GM23338 (cell line): ENCODE measurements at regions not wholly inside any gene's neighbourhood (a gene's known extent, or its start where the extent isn't known, plus 50 kb on each side); places are given as distances from the start of the nearest gene placed in this dataset.

ENCODE experiments used
- ATAC-seq: fragments of 200-7000 bp; cut with Tn5 transposase; 3 replicates; pipeline ENCODE4 v1.9.1; 2020
- DNase-seq: peaks from one replicate; pipeline ENCODE4 v3.0.0-alpha.2; 2015; ENCODE audit warnings: low spot score
- H2AFZ ChIP-seq: fragments of 200-600 bp; sonication (generic); 2 replicates; pipeline ENCODE4 v1.8.0; 2016; ENCODE audit warnings: antibody characterized with exemption, mild to moderate bottlenecking, moderate library complexity
- H3F3A ChIP-seq: fragments of 200-600 bp; sonication (generic); replicated peaks from 2 replicates; pipeline ENCODE4 v1.8.0; 2017; ENCODE audit warnings: antibody characterized with exemption, mixed run types, low read depth
- H3K27ac ChIP-seq: fragments of 200-600 bp; sonication (generic); 2 replicates; pipeline ENCODE4 v1.6.1; 2016; ENCODE audit warnings: low read depth
- H3K27me3 ChIP-seq: fragments of 200-600 bp; sonication (generic); 2 replicates; pipeline ENCODE4 v1.8.0; 2016; ENCODE audit warnings: mild to moderate bottlenecking, mixed run types, moderate library complexity; ENCODE audit not compliant: insufficient read depth
- H3K36me3 ChIP-seq: fragments of 200-600 bp; sonication (generic); 2 replicates; pipeline ENCODE4 v1.8.0; 2016; ENCODE audit warnings: mild to moderate bottlenecking; ENCODE audit not compliant: insufficient read depth
- H3K4me1 ChIP-seq: fragments of 200-600 bp; sonication (generic); 2 replicates; pipeline ENCODE4 v1.8.0; 2016; ENCODE audit warnings: mild to moderate bottlenecking, moderate library complexity; ENCODE audit not compliant: insufficient read depth
- H3K4me2 ChIP-seq: fragments of 200-600 bp; sonication (generic); 2 replicates; pipeline ENCODE4 v1.7.1; 2017; ENCODE audit warnings: mixed run types
- H3K4me3 ChIP-seq: fragments of 200-600 bp; sonication (generic); 2 replicates; pipeline ENCODE4 v1.6.1; 2016; ENCODE audit warnings: mixed run types
- H3K79me2 ChIP-seq: fragments of 200-600 bp; sonication (generic); replicated peaks from 2 replicates; pipeline ENCODE4 v1.8.0; 2017; ENCODE audit warnings: mild to moderate bottlenecking; ENCODE audit not compliant: insufficient read depth
- H3K9me2 ChIP-seq: fragments of 200-600 bp; sonication (generic); 2 replicates; pipeline ENCODE4 v1.8.0; 2017; ENCODE audit not compliant: insufficient read depth
- H4K20me1 ChIP-seq: fragments of 200-600 bp; sonication (generic); replicated peaks from 2 replicates; pipeline ENCODE4 v1.8.0; 2017; ENCODE audit warnings: mild to moderate bottlenecking; ENCODE audit not compliant: insufficient read depth
- H3K27ac Mint-ChIP-seq: 2 replicates; pipeline ENCODE4 v1.8.0; 2020; ENCODE audit warnings: inconsistent platforms, mild to moderate bottlenecking, moderate library complexity, mixed read lengths
- H3K27me3 Mint-ChIP-seq: 3 replicates; pipeline ENCODE4 v1.8.0; 2022; ENCODE audit warnings: low read depth, mild to moderate bottlenecking, moderate library complexity, mixed read lengths, inconsistent platforms; ENCODE audit not compliant: insufficient read depth, poor library complexity
- H3K36me3 Mint-ChIP-seq: 3 replicates; pipeline ENCODE4 v1.8.0; 2021; ENCODE audit warnings: low read depth, mild to moderate bottlenecking, inconsistent platforms, moderate library complexity, mixed read lengths
- H3K4me1 Mint-ChIP-seq: 3 replicates; pipeline ENCODE4 v1.8.0; 2020; ENCODE audit warnings: mild to moderate bottlenecking, inconsistent platforms, mixed read lengths
- H3K4me3 Mint-ChIP-seq: 3 replicates; pipeline ENCODE4 v1.8.0; 2021; ENCODE audit warnings: moderate library complexity, mild to moderate bottlenecking, inconsistent platforms, mixed read lengths
- H3K9me3 Mint-ChIP-seq: 3 replicates; pipeline ENCODE4 v1.8.0; 2020; ENCODE audit warnings: moderate library complexity, mild to moderate bottlenecking, inconsistent platforms, mixed read lengths
- CREB1 ChIP-seq: fragments of 250-450 bp; sonication (Bioruptor Pico); IDR thresholded peaks from 2 replicates; pipeline ENCODE4 v1.5.0; 2020; ENCODE audit warnings: low read depth, mild to moderate bottlenecking, moderate library complexity
- JUNB ChIP-seq: IDR thresholded peaks from one replicate; pipeline ENCODE4 v1.6.1; 2016; ENCODE audit warnings: antibody characterized with exemption; ENCODE audit not compliant: unreplicated experiment
- NANOG ChIP-seq: IDR thresholded peaks from 2 replicates; pipeline ENCODE4 v1.6.1; 2016; ENCODE audit warnings: antibody characterized with exemption, borderline replicate concordance
- STAT1 ChIP-seq: IDR thresholded peaks from one replicate; pipeline ENCODE4 v1.6.1; 2016; ENCODE audit warnings: antibody characterized with exemption; ENCODE audit not compliant: unreplicated experiment
- ZNF114 ChIP-seq: fragments of 250-450 bp; sonication (Bioruptor Pico); IDR thresholded peaks from 2 replicates; pipeline ENCODE4 v1.5.0; 2020; ENCODE audit warnings: mild to moderate bottlenecking, moderate library complexity
- TF ChIP-seq, protein P1 (sequence below): fragments of 250-450 bp; sonication (Bioruptor Pico); IDR thresholded peaks from 2 replicates; pipeline ENCODE4 v1.5.0; 2020; ENCODE audit warnings: mild to moderate bottlenecking, moderate library complexity
- TF ChIP-seq, protein P2 (sequence below): IDR thresholded peaks from 2 replicates; pipeline ENCODE4 v1.6.1; 2016; ENCODE audit warnings: antibody characterized with exemption
- TF ChIP-seq, protein P3 (sequence below), 2 experiments: fragments of 200-600 bp in 1 of 2; sonication (generic) in 1 of 2; conservative IDR thresholded peaks; 2 replicates each; pipeline versions ENCODE4 v1.5.1 to v1.6.1; 2016 to 2017; ENCODE audit warnings: antibody characterized with exemption in 2 of 2, low read depth in 2 of 2, mild to moderate bottlenecking in 2 of 2, moderate library complexity in 1 of 2

DNA sequence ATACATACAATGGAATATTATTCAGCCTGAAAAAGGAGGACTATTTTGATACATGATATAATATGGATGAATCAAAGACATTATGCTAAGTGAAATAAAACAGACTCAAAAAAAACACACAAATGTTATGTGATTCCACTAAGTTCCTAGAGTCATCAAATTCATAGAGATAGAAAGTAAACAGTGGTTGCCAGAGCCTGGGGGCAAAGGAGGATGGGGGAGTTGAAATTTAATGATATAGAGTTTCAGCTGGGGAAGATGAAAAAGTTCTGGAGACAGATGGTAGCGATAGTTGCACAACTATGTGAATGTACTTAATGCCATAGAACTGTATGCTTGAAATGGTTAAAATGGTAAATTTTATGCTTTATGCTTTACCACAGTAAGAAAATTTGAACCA is 119.7 kb downstream of the METTL4 start (continued):
- TF ChIP-seq, protein P1, sequence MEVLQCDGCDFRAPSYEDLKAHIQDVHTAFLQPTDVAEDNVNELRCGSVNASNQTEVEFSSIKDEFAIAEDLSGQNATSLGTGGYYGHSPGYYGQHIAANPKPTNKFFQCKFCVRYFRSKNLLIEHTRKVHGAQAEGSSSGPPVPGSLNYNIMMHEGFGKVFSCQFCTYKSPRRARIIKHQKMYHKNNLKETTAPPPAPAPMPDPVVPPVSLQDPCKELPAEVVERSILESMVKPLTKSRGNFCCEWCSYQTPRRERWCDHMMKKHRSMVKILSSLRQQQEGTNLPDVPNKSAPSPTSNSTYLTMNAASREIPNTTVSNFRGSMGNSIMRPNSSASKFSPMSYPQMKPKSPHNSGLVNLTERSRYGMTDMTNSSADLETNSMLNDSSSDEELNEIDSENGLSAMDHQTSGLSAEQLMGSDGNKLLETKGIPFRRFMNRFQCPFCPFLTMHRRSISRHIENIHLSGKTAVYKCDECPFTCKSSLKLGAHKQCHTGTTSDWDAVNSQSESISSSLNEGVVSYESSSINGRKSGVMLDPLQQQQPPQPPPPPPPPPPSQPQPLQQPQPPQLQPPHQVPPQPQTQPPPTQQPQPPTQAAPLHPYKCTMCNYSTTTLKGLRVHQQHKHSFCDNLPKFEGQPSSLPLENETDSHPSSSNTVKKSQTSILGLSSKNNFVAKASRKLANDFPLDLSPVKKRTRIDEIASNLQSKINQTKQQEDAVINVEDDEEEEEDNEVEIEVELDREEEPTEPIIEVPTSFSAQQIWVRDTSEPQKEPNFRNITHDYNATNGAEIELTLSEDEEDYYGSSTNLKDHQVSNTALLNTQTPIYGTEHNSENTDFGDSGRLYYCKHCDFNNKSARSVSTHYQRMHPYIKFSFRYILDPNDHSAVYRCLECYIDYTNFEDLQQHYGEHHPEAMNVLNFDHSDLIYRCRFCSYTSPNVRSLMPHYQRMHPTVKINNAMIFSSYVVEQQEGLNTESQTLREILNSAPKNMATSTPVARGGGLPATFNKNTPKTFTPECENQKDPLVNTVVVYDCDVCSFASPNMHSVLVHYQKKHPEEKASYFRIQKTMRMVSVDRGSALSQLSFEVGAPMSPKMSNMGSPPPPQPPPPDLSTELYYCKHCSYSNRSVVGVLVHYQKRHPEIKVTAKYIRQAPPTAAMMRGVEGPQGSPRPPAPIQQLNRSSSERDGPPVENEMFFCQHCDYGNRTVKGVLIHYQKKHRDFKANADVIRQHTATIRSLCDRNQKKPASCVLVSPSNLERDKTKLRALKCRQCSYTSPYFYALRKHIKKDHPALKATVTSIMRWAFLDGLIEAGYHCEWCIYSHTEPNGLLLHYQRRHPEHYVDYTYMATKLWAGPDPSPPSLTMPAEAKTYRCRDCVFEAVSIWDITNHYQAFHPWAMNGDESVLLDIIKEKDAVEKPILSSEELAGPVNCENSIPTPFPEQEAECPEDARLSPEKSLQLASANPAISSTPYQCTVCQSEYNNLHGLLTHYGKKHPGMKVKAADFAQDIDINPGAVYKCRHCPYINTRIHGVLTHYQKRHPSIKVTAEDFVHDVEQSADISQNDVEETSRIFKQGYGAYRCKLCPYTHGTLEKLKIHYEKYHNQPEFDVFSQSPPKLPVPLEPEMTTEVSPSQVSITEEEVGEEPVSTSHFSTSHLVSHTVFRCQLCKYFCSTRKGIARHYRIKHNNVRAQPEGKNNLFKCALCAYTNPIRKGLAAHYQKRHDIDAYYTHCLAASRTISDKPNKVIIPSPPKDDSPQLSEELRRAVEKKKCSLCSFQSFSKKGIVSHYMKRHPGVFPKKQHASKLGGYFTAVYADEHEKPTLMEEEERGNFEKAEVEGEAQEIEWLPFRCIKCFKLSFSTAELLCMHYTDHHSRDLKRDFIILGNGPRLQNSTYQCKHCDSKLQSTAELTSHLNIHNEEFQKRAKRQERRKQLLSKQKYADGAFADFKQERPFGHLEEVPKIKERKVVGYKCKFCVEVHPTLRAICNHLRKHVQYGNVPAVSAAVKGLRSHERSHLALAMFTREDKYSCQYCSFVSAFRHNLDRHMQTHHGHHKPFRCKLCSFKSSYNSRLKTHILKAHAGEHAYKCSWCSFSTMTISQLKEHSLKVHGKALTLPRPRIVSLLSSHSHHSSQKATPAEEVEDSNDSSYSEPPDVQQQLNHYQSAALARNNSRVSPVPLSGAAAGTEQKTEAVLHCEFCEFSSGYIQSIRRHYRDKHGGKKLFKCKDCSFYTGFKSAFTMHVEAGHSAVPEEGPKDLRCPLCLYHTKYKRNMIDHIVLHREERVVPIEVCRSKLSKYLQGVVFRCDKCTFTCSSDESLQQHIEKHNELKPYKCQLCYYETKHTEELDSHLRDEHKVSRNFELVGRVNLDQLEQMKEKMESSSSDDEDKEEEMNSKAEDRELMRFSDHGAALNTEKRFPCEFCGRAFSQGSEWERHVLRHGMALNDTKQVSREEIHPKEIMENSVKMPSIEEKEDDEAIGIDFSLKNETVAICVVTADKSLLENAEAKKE (CRISPR knock-in tag): no peak

DNA sequence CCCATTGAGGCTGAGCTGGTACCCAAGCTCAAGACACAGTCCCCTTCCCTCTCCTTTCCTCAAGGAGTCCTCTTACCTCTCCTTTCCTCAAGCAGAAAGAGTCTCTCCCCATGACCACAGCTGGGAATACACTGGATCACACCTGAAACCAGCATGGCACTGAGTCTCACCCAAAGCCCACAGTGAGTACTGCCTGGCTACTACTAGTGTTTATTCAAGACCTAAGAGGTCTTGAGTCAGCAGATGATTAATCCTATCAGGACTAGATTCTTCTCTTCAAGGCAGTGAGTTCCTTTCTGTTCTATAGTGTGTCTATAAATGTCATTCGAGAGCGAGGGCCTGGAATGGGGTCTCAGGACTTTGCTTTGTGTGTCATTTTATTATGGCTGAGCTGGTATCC is 111.4 kb downstream of the METTL4 start:
- no peak overlapping the region for H3K4me3 Mint-ChIP-seq
- peaks cover 19% of the 10 kb centered on the region; the same call in 1 of the 2 replicates for H3K9me2 ChIP-seq
- no peaks in the 10 kb centered on the region for H3K27me3 ChIP-seq
- no peaks in the 10 kb centered on the region for H4K20me1 ChIP-seq
- H3K4me1 Mint-ChIP-seq: no peaks in the 10 kb centered on the region
- H3K79me2 ChIP-seq: no peaks in the 10 kb centered on the region
- no peak overlapping the region for H3K27ac ChIP-seq
- peaks cover 3% of the 10 kb centered on the region for H3K9me3 Mint-ChIP-seq
- H3K36me3 ChIP-seq: no peaks in the 10 kb centered on the region
- no peak overlapping the region for H3K27ac Mint-ChIP-seq
- H3K4me2 ChIP-seq: no peak overlapping the region
- TF ChIP-seq, protein P2, sequence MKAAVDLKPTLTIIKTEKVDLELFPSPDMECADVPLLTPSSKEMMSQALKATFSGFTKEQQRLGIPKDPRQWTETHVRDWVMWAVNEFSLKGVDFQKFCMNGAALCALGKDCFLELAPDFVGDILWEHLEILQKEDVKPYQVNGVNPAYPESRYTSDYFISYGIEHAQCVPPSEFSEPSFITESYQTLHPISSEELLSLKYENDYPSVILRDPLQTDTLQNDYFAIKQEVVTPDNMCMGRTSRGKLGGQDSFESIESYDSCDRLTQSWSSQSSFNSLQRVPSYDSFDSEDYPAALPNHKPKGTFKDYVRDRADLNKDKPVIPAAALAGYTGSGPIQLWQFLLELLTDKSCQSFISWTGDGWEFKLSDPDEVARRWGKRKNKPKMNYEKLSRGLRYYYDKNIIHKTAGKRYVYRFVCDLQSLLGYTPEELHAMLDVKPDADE: no peak
- no peaks in the 10 kb centered on the region; the same call in 2 of the 3 replicates for H3K36me3 Mint-ChIP-seq
- H3F3A ChIP-seq: no peaks in the 10 kb centered on the region
- H2AFZ ChIP-seq: no peak overlapping the region
- no peak for ATAC-seq
- DNase-seq: no peak
- no peaks in the 10 kb centered on the region for H3K4me1 ChIP-seq
- no peaks in the 10 kb centered on the region for H3K27me3 Mint-ChIP-seq
- no peak overlapping the region for H3K4me3 ChIP-seq

DNA sequence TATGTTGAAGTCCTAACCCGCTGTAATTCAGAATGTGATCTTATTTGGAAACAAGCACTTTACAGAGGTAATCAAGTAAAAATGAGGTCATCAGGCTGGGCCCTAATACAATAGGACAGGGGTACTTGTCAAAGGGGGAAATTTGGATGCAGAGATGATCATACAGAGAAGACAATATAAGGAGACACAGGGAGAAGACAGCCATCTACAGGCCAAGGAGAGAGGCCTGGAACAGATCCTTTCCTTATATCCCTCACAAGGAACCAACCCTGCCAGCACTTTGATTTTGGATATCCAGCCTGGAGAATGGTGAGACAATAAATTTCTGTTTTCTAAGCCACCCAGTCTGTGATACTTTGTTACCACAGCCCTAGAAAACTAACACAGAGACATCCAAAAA is 104.3 kb downstream of the METTL4 start:
- peaks cover 16% of the 10 kb centered on the region; the same call in 1 of the 2 replicates for H3K9me2 ChIP-seq
- Mint-ChIP-seq H3K9me3 (no peaks in the 10 kb centered on the region), H3K4me3 (no peak overlapping the region), H3K36me3 (no peaks in the 10 kb centered on the region), H3K27me3 (peaks cover 4% of the 10 kb centered on the region), H3K4me1 (no peaks in the 10 kb centered on the region), H3K27ac (no peak overlapping the region)
- H3K4me2 ChIP-seq: no peak overlapping the region
- DNase-seq (no peak), ATAC-seq (no peak)
- H3K27ac ChIP-seq: no peak overlapping the region
- no peaks in the 10 kb centered on the region for H4K20me1 ChIP-seq
- no peaks in the 10 kb centered on the region for H3K4me1 ChIP-seq
- TF ChIP-seq STAT1 (no peak), CREB1 (CRISPR knock-in tag) (no peak), NANOG (no peak), JUNB (no peak), ZNF114 (CRISPR knock-in tag) (no peak)
- TF ChIP-seq, protein P3, sequence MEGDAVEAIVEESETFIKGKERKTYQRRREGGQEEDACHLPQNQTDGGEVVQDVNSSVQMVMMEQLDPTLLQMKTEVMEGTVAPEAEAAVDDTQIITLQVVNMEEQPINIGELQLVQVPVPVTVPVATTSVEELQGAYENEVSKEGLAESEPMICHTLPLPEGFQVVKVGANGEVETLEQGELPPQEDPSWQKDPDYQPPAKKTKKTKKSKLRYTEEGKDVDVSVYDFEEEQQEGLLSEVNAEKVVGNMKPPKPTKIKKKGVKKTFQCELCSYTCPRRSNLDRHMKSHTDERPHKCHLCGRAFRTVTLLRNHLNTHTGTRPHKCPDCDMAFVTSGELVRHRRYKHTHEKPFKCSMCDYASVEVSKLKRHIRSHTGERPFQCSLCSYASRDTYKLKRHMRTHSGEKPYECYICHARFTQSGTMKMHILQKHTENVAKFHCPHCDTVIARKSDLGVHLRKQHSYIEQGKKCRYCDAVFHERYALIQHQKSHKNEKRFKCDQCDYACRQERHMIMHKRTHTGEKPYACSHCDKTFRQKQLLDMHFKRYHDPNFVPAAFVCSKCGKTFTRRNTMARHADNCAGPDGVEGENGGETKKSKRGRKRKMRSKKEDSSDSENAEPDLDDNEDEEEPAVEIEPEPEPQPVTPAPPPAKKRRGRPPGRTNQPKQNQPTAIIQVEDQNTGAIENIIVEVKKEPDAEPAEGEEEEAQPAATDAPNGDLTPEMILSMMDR (conservative IDR thresholded peaks at IDR 0.05; ENCODE audit: low read depth in 2 of 2): peak in 1 of 2 experiments; percentile 20; a peak in 1 of 4 replicates
- no peaks in the 10 kb centered on the region for H3K79me2 ChIP-seq
- no peaks in the 10 kb centered on the region for H3F3A ChIP-seq
- no peak overlapping the region for H3K4me3 ChIP-seq
- H3K36me3 ChIP-seq: no peaks in the 10 kb centered on the region
- H3K27me3 ChIP-seq: no peaks in the 10 kb centered on the region
- no peak overlapping the region for H2AFZ ChIP-seq
